ENCODE measurements at regions not wholly inside any gene's neighbourhood (a gene's known extent, or its start where the extent isn't known, plus 50 kb on each side); places are given as distances from the start of the nearest gene placed in this dataset.

- TF ChIP-seq EZH2 (IDR thresholded peaks at IDR 0.05; ENCODE audit: low read length, missing control alignments), result no peak
- TF ChIP-seq CTCF (conservative IDR thresholded peaks at IDR 0.05 in 1 of 2, IDR thresholded peaks at IDR 0.05 in 1 of 2; ENCODE audit: low read depth in 1 of 2, low read length in 2 of 2), result no peak
These were observed 155.1 kb upstream of the SMIM23 start for GRCh38 chr5:171630350-171631065.

All from fibroblast of lung (primary cell).